Cardiac fibroblast (primary cell): ENCODE measurements at regions not wholly inside any gene's neighbourhood (a gene's known extent, or its start where the extent isn't known, plus 50 kb on each side); places are given as distances from the start of the nearest gene placed in this dataset.

Experiments
- DNase-seq, 2 donors: peaks; one replicate each; pipeline versions ENCODE4 v3.0.0 to v3.0.0-alpha.2; 2010; ENCODE audit warnings: low read depth in 2 of 2
- H3K4me3 ChIP-seq, 2 donors: replicated peaks in 1 of 2; 1 replicate in 1 of 2; 2 replicates in 1 of 2; pipeline ENCODE4 v1.5.1; 2011; ENCODE audit warnings: low read depth in 2 of 2, low read length in 2 of 2, mild to moderate bottlenecking in 2 of 2, moderate library complexity in 1 of 2
- CTCF ChIP-seq: IDR thresholded peaks from one replicate; pipeline ENCODE4 v1.5.1; 2011; ENCODE audit warnings: low read depth, mild to moderate bottlenecking, low read length, inconsistent platforms

GRCh38 chr4:188984518-188984917 lies 845.3 kb downstream of the TRIML1 start:
- no peak for DNase-seq
- no peak overlapping the region for H3K4me3 ChIP-seq
- TF ChIP-seq CTCF, result no peak

DNA sequence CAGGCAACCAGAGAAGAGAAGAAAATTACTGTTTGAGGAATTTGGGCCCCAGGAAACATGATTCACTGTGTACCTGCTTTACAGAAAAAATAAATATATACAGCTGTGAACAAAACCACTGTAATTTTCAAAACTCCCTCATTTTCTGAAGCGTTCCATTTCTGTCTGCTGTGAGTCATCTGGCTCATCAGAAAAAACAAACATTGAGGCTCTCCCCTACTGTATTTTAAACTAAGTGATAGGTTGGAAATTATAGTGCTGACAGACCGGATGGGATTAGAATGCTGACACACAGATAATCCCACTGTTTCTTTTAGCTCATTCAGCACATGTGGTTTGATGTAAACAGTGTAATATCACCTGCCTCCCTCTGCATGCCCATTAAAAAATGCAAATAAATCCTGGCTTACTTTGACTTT lies 847.0 kb downstream of the TRIML1 start:
- no peak for TF ChIP-seq CTCF
- H3K4me3 ChIP-seq, result no peak overlapping the region
- peak in 1 of 2 donors; percentile 70 for DNase-seq

GRCh38 chr4:188987011-188987410 lies 847.8 kb downstream of the TRIML1 start:
- no peak overlapping the region for H3K4me3 ChIP-seq
- no peak for TF ChIP-seq CTCF
- DNase-seq, result no peak

DNA sequence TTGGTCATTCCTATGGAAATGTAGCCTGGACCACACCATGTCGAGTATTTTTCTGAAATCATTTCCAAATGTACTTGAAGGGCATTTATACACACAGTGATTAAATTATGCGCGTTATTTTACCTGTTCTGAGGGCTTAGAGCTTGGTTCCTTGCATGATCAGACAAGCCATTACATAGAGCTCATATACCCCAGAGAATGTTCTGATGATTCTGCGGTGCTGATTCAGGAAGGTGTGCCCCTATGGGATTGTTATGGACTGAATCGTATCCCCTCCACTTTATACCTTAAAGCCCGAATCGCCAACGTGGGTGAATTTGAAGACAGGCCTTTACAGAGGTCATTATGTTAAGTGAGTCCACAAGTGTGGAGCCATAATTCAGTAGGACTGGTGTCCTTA lies 848.9 kb downstream of the TRIML1 start:
- no peak overlapping the region for H3K4me3 ChIP-seq
- no peak for TF ChIP-seq CTCF
- no peak for DNase-seq

- H3K4me3 ChIP-seq, result no peak overlapping the region
- TF ChIP-seq CTCF, result no peak
- DNase-seq, result peak in 1 of 2 donors; percentile 8
Measured at GRCh38 chr4:188989371-188989770, 850.1 kb downstream of the TRIML1 start.

DNA sequence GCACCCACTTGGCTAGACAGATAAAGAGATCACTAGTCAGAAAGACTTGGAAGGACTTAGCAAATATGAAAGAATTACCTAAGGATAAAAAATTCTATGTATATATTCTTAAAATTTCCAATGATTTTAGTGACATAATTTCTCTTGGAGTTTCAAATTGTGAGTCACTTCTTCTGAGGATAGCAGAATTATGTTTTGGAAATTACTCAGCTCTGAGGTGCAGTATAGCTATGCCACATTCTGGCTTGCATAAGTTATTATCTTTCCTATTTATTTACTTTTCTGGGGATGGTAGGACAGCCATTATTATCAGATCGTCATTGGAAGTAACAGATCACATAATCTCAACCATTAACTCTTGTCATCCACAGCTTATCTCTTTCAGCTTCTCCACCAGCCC lies 853.5 kb downstream of the TRIML1 start:
- no peak overlapping the region for H3K4me3 ChIP-seq
- DNase-seq, result peak in 1 of 2 donors; percentile 53
- no peak for TF ChIP-seq CTCF

DNA sequence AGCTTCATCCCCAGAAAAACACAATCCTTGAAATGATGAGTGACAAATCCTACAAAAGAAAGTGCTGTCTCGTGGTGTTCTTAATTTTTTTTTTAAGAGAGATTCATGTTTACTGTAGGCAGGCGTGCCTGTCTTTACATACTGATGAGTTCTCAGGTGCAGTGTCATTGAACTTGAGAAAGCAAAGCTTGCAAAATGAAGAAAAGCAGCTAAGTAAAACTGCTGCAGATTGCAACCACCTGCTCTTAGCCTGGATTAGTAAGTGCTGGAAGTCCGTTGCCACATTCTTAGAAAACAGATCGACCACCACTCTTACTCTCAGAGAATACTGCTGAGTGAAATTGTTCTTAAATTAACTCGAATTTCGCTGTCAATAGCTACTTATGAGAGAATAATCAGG lies 854.6 kb downstream of the TRIML1 start:
- no peak for DNase-seq
- no peak for TF ChIP-seq CTCF
- H3K4me3 ChIP-seq, result no peak overlapping the region
